GM13977 (cell line): ENCODE measurements at regions not wholly inside any gene's neighbourhood (a gene's known extent, or its start where the extent isn't known, plus 50 kb on each side); places are given as distances from the start of the nearest gene placed in this dataset.

Source experiments
- DNase-seq: peaks from one replicate; pipeline ENCODE4 v3.0.0; 2012; ENCODE audit warnings: low spot score
- CTCF ChIP-seq: IDR thresholded peaks from 2 replicates; pipeline ENCODE4 v1.5.1; 2012; ENCODE audit warnings: mild to moderate bottlenecking, control low read depth; ENCODE audit not compliant: insufficient read depth; ENCODE audit errors: extremely low read depth, missing control alignments
- in situ Hi-C: fragments of 300-500 bp; cut with MboI; formaldehyde crosslinking; loops from one replicate; pipeline ENCODE4 v1.12.0; 2022; ENCODE audit warnings: low sequenced_read_pairs, low pct_unique_long_range_greater_than_20kb, mixed read lengths, inconsistent platforms; ENCODE audit not compliant: unreplicated experiment

- DNase-seq = no peak
- no peak for TF ChIP-seq CTCF
- in situ Hi-C loops = no loop called here
Measured at GRCh38 chr16:87096746-87097333, 220.4 kb downstream of the C16orf95 start.

GRCh38 chr16:87098361-87098760, 218.8 kb downstream of the C16orf95 start:
- no peak for DNase-seq
- no peak for TF ChIP-seq CTCF
- in situ Hi-C loops = no loop called here

- no peak for TF ChIP-seq CTCF
- no peak for DNase-seq
- in situ Hi-C loops = no loop called here
Measured at GRCh38 chr16:87098976-87099720, 218.0 kb downstream of the C16orf95 start.

GRCh38 chr16:87100306-87101058, 216.7 kb downstream of the C16orf95 start:
- TF ChIP-seq CTCF = no peak
- no peak for DNase-seq
- in situ Hi-C loops = no loop called here

GRCh38 chr16:87101903-87102302, 215.3 kb downstream of the C16orf95 start:
- no peak for DNase-seq
- TF ChIP-seq CTCF = no peak
- in situ Hi-C loops = no loop called here

- in situ Hi-C loops = no loop called here
- no peak for TF ChIP-seq CTCF
- no peak for DNase-seq
Measured at GRCh38 chr16:87107201-87107600, 210.0 kb downstream of the C16orf95 start.
